CD4-positive, alpha-beta T cell (primary cell): ENCODE measurements at regions not wholly inside any gene's neighbourhood (a gene's known extent, or its start where the extent isn't known, plus 50 kb on each side); places are given as distances from the start of the nearest gene placed in this dataset.

Experiments
- ATAC-seq: fragments of 200-7000 bp; cut with Tn5 transposase; one replicate; pipeline ENCODE4 v1.10.0; 2022; ENCODE audit warnings: mild to moderate bottlenecking; ENCODE audit not compliant: poor library complexity
- CTCF ChIA-PET: fragments of 350-600 bp; sonication (Branson Sonifier 250); formaldehyde crosslinking; loops from one replicate; lab custom pipeline; 2021; ENCODE audit warnings: antibody characterized with exemption, inconsistent platforms; lab: Charles Lee
- POLR2A ChIA-PET: fragments of 350-600 bp; sonication (Branson Sonifier 250); formaldehyde crosslinking; loops from one replicate; lab custom pipeline; 2021; ENCODE audit warnings: antibody characterized with exemption, inconsistent platforms; lab: Charles Lee
- DNase-seq, 14 experiments: peaks; one replicate each; pipeline ENCODE4 v3.0.0-alpha.2; 2013 to 2020; ENCODE audit warnings: mixed read lengths in 2 of 14
- H3K27ac ChIP-seq, 2 donors: one replicate each; pipeline versions ENCODE4 v1.5.1 to v1.7.0; 2013; ENCODE audit warnings: low read length in 2 of 2, low read depth in 1 of 2, mild to moderate bottlenecking in 1 of 2
- H3K27me3 ChIP-seq, 2 experiments: 1 replicate in 1 of 2; 2 replicates in 1 of 2; pipeline versions ENCODE4 v1.6.1 to v1.7.0; 2013; ENCODE audit warnings: low read length in 2 of 2, control low read depth in 1 of 2, mild to moderate bottlenecking in 1 of 2, moderate library complexity in 1 of 2; ENCODE audit not compliant: insufficient read depth in 2 of 2, control insufficient read depth in 1 of 2
- H3K36me3 ChIP-seq: one replicate; pipeline ENCODE4 v1.6.1; 2013; ENCODE audit warnings: low read length, control low read depth; ENCODE audit not compliant: insufficient read depth
- H3K4me1 ChIP-seq: one replicate; pipeline ENCODE4 v1.6.1; 2013; ENCODE audit warnings: low read length, control low read depth; ENCODE audit not compliant: insufficient read depth
- H3K4me3 ChIP-seq: one replicate; pipeline ENCODE4 v1.5.1; 2013; ENCODE audit warnings: mild to moderate bottlenecking, low read length, moderate library complexity
- H3K9me3 ChIP-seq, 2 experiments: 1 replicate in 1 of 2; 2 replicates in 1 of 2; pipeline versions ENCODE4 v1.6.1 to v1.7.0; 2013; ENCODE audit warnings: low read length in 2 of 2, mild to moderate bottlenecking in 2 of 2, control low read depth in 1 of 2, moderate library complexity in 1 of 2; ENCODE audit not compliant: control insufficient read depth in 1 of 2, insufficient read depth in 1 of 2
- H3K27ac Mint-ChIP-seq: one replicate; pipeline ENCODE4 v1.8.0; 2020; ENCODE audit warnings: mixed read lengths
- H3K27me3 Mint-ChIP-seq: one replicate; pipeline ENCODE4 v1.8.0; 2021; ENCODE audit warnings: mixed read lengths
- H3K36me3 Mint-ChIP-seq: one replicate; pipeline ENCODE4 v1.8.0; 2021; ENCODE audit warnings: low read depth, mixed read lengths
- H3K4me1 Mint-ChIP-seq: one replicate; pipeline ENCODE4 v1.8.0; 2021; ENCODE audit warnings: low read depth, mixed read lengths
- H3K4me3 Mint-ChIP-seq: one replicate; pipeline ENCODE4 v1.8.0; 2020; ENCODE audit warnings: mild to moderate bottlenecking, mixed read lengths
- H3K9me3 Mint-ChIP-seq: one replicate; pipeline ENCODE4 v1.8.0; 2020; ENCODE audit warnings: mixed read lengths
- intact Hi-C, 2 experiments: fragments of 100-400 bp; cut with DNase I in 1 of 2; cut with micrococcal nuclease in 1 of 2; formaldehyde crosslinking; loops; one replicate each; pipeline versions ENCODE4 v1.15.1 to v1.9.0; 2023 to 2025; cut with DNase I, micrococcal nuclease
- TF ChIP-seq, protein P1 (sequence below): fragments of 200-600 bp; IDR thresholded peaks from one replicate; pipeline ENCODE4 v1.8.0; 2022; ENCODE audit warnings: antibody characterized with exemption, mild to moderate bottlenecking

DNA sequence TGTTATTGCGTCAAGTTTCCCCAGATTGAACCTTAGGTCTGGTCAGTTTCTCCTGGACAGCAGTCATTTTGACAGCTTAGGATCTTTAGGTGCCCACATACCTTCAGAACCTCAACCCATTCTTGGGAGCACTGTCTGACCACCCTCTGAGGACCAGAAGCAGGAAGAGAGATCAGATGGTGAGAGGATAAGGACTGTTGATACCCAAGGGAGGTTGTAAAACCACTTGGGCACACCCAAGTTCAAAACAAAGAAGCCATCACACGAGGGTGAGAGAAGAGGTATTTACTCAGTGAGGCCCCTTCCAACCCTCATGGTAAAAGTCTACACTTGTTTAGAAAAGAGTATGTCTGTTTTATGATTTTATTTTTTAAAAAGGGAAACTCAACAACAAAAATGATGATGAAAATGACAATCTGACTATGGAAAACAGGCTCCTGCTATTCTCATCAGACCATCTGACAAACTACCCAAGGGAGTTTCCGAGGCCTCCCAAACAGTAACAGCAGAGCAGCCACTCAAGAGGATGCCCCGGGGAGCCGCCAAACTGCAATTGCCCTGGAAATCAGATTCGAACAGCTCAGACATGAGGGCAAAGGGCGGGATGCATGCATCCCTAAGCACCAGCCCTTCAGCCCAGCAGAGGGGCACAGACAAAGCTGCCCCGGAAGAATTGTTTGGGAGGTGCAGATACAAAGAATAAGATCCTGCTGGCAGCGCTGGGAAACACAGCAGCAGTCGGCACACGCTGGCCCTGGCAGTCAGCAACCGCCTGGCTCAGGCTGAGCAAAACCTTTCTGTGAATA, 162.6 kb upstream of the PLEKHG7 start:
- H3K9me3 Mint-ChIP-seq, result no peaks in the 10 kb centered on the region
- Histone ChIP-seq H3K27ac (peak overlapping the region; percentile 21 to 63), H3K4me1 (peaks cover 48% of the 10 kb centered on the region), H3K36me3 (no peaks in the 10 kb centered on the region), H3K4me3 (no peak overlapping the region), H3K9me3 (peaks cover 0 to 4% of the 10 kb centered on the region in 2 experiments), H3K27me3 (no peaks in the 10 kb centered on the region)
- H3K4me1 Mint-ChIP-seq, result peaks cover 50% of the 10 kb centered on the region
- ATAC-seq (no peak), DNase-seq (peak in 3 of 14 experiments; percentile 48 to 60 (median 57))
- peak overlapping the region; percentile 37 for H3K27ac Mint-ChIP-seq
- ChIA-PET POLR2A (interaction anchor here (0.7 to 1.6 kb wide), 3 partner anchors 7 to 395 kb away, joined by 3 to 6 read pairs (median 3); partner anchors contain the start of gene BTG1), CTCF (no interaction called here)
- H3K27me3 Mint-ChIP-seq, result no peaks in the 10 kb centered on the region
- H3K36me3 Mint-ChIP-seq, result no peaks in the 10 kb centered on the region
- TF ChIP-seq, protein P1, sequence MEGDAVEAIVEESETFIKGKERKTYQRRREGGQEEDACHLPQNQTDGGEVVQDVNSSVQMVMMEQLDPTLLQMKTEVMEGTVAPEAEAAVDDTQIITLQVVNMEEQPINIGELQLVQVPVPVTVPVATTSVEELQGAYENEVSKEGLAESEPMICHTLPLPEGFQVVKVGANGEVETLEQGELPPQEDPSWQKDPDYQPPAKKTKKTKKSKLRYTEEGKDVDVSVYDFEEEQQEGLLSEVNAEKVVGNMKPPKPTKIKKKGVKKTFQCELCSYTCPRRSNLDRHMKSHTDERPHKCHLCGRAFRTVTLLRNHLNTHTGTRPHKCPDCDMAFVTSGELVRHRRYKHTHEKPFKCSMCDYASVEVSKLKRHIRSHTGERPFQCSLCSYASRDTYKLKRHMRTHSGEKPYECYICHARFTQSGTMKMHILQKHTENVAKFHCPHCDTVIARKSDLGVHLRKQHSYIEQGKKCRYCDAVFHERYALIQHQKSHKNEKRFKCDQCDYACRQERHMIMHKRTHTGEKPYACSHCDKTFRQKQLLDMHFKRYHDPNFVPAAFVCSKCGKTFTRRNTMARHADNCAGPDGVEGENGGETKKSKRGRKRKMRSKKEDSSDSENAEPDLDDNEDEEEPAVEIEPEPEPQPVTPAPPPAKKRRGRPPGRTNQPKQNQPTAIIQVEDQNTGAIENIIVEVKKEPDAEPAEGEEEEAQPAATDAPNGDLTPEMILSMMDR, result no peak
- no peak overlapping the region for H3K4me3 Mint-ChIP-seq
- intact Hi-C loops, result no loop called here

DNA sequence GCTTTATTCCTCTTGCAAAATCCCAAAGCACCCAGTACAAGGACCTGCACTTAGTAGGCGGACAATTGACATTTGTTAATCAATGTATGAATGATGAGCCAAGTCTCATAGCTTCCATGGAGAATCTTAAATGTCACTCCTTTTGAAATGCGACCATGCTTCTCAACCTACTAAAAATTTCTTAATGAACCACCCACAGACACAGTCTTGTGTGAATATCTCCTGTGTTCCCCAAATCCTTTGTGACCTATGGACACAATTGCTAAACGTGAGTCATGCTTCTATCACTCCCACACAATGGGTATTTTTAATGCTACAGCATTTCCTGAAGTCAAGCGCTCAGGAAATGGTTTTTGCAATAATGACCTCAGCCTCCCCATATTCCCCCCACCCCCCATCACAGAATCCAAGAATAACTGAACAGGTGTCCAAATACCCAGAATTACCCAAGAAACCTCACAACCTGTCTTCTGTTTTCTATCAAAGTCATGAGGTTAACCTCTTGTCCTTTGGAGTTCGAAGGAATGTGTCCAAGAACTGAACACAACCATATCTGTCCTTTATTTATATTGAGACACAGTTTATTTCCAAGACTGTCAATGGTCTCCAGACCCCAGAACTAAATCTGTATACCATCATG, 163.6 kb upstream of the PLEKHG7 start:
- ChIA-PET CTCF (no interaction called here), POLR2A (no interaction called here)
- Histone ChIP-seq H3K27me3 (no peaks in the 10 kb centered on the region), H3K4me1 (peaks cover 48% of the 10 kb centered on the region), H3K36me3 (no peaks in the 10 kb centered on the region), H3K4me3 (no peak overlapping the region), H3K9me3 (peaks cover 0 to 4% of the 10 kb centered on the region in 2 experiments), H3K27ac (no peak overlapping the region)
- Mint-ChIP-seq H3K4me1 (peaks cover 50% of the 10 kb centered on the region), H3K27ac (peak overlapping the region; percentile 37), H3K9me3 (no peaks in the 10 kb centered on the region), H3K4me3 (no peak overlapping the region), H3K27me3 (no peaks in the 10 kb centered on the region), H3K36me3 (no peaks in the 10 kb centered on the region)
- intact Hi-C loops, result no loop called here
- ATAC-seq, result peak; percentile 32
- DNase-seq, result peak in 3 of 14 experiments; percentile 60 to 71 (median 69)
- TF ChIP-seq, protein P1, result no peak

DNA sequence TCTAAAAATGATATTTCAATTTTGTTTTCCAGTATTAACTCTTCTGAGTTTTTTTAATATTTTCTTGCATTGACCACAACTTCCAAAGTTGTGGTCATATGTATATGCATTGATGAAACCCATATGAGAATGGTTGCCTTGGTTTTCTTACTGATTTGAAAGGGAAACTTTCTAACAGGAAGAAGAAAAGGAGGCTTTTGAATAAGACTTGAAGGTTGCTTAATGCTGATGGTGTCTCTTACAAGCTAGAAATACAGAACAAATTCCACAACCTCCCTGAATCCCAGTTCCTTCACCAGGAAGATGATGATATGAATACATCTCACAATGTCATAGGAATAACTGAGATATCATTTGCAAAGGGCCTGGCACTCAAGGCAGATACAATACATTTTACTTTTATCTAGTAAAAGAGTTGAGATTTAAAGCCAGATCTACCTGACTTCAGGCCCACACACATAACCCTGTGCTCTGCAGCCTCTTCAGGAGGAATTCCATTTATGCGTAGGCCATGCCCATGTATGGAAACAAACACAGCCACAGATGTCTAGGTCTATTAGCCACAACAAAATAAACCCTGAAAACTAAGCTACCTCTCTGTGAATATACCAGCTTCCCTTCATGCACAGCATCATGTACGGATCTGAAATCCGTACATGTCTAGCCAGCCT, 165.4 kb upstream of the PLEKHG7 start:
- ChIA-PET POLR2A (interaction anchor here (0.6 to 0.7 kb wide), 2 partner anchors 319 to 399 kb away, joined by 3 read pairs; no protein-coding TSS in a partner anchor), CTCF (no interaction called here)
- Histone ChIP-seq H3K27ac (no peak overlapping the region), H3K27me3 (no peaks in the 10 kb centered on the region), H3K36me3 (no peaks in the 10 kb centered on the region), H3K4me1 (peaks cover 45% of the 10 kb centered on the region), H3K4me3 (no peak overlapping the region), H3K9me3 (peaks cover 0 to 4% of the 10 kb centered on the region in 2 experiments)
- intact Hi-C loops, result no loop called here
- TF ChIP-seq, protein P1, result no peak
- DNase-seq (no peak), ATAC-seq (no peak)
- Mint-ChIP-seq H3K4me3 (no peak overlapping the region), H3K4me1 (peaks cover 50% of the 10 kb centered on the region), H3K9me3 (no peaks in the 10 kb centered on the region), H3K27ac (peak overlapping the region; percentile 31), H3K36me3 (no peaks in the 10 kb centered on the region), H3K27me3 (no peaks in the 10 kb centered on the region)
